Epithelial cell of esophagus (primary cell): ENCODE measurements at regions not wholly inside any gene's neighbourhood (a gene's known extent, or its start where the extent isn't known, plus 50 kb on each side); places are given as distances from the start of the nearest gene placed in this dataset.

Experiments used
- DNase-seq: peaks from one replicate; pipeline ENCODE4 v3.0.0; 2010; ENCODE audit warnings: low read depth
- H3K4me3 ChIP-seq: 2 replicates; pipeline ENCODE4 v1.5.1; 2011; ENCODE audit warnings: mild to moderate bottlenecking, low read length, control low read depth
- CTCF ChIP-seq: IDR thresholded peaks from 2 replicates; pipeline ENCODE4 v1.5.1; 2011; ENCODE audit warnings: low read depth, mild to moderate bottlenecking, low read length, control low read depth, inconsistent platforms; ENCODE audit not compliant: insufficient read depth; ENCODE audit errors: missing control alignments

GRCh38 chr4:134309715-134310114, 108.1 kb upstream of the PABPC4L start:
- no peak for TF ChIP-seq CTCF

GRCh38 chr4:134308910-134309309, 107.3 kb upstream of the PABPC4L start:
- no peak for DNase-seq
- H3K4me3 ChIP-seq: no peak overlapping the region
- no peak for TF ChIP-seq CTCF

More at GRCh38 chr4:134309715-134310114, 108.1 kb upstream of the PABPC4L start:
- no peak for DNase-seq
- H3K4me3 ChIP-seq: no peak overlapping the region

GRCh38 chr4:134298313-134298712, 96.7 kb upstream of the PABPC4L start:
- no peak overlapping the region for H3K4me3 ChIP-seq
- no peak for TF ChIP-seq CTCF
- DNase-seq: no peak

GRCh38 chr4:134297765-134298164, 96.2 kb upstream of the PABPC4L start:
- no peak overlapping the region for H3K4me3 ChIP-seq
- TF ChIP-seq CTCF: no peak
- no peak for DNase-seq

- no peak for TF ChIP-seq CTCF
- no peak overlapping the region for H3K4me3 ChIP-seq
- no peak for DNase-seq
These were observed 81.1 kb upstream of the PABPC4L start for GRCh38 chr4:134282680-134283079.

- DNase-seq: no peak
- TF ChIP-seq CTCF: no peak
- no peak overlapping the region for H3K4me3 ChIP-seq
These were observed 77.1 kb upstream of the PABPC4L start for GRCh38 chr4:134278675-134279074.

- H3K4me3 ChIP-seq: no peak overlapping the region
- no peak for TF ChIP-seq CTCF
- DNase-seq: no peak
These were observed 74.9 kb upstream of the PABPC4L start for GRCh38 chr4:134276476-134276875.
